IMR-90 (cell line): ENCODE measurements at regions not wholly inside any gene's neighbourhood (a gene's known extent, or its start where the extent isn't known, plus 50 kb on each side); places are given as distances from the start of the nearest gene placed in this dataset.

Experiments used
- ATAC-seq: fragments of 200-7000 bp; cut with Tn5 transposase; 2 replicates; pipeline ENCODE4 v1.9.1; 2020; ENCODE audit warnings: low read depth, mild to moderate bottlenecking, moderate library complexity
- BruUV-seq: library from RNA; stranded (reverse); fragments of 400-500 nt; replicated peaks from 2 replicates; lab custom pipeline; 2021; lab: Mats Ljungman, UMichigan
- CTCF ChIA-PET: fragments of 300-600 bp; formaldehyde crosslinking; extraction: SDS; loops from one replicate; lab custom pipeline; 2021; ENCODE audit warnings: antibody characterized with exemption; lab: Yijun Ruan, JAX
- POLR2A ChIA-PET: fragments of 300-600 bp; sonication (Branson Sonifier 250); formaldehyde crosslinking; loops from one replicate; lab custom pipeline; 2022; ENCODE audit warnings: antibody characterized with exemption; ENCODE audit not compliant: unreplicated experiment; lab: Charles Lee
- DNase-seq: peaks from one replicate; pipeline ENCODE4 v3.0.0; 2013
- H2AFZ ChIP-seq: replicated peaks from 2 replicates; pipeline ENCODE3; 2013; ENCODE audit warnings: low read length, mild to moderate bottlenecking; ENCODE audit not compliant: poor library complexity
- H2AK5ac ChIP-seq: 2 replicates; pipeline ENCODE4 v1.6.1; 2013; ENCODE audit warnings: low read depth, low read length, inconsistent platforms
- H2AK9ac ChIP-seq: replicated peaks from 2 replicates; pipeline ENCODE3; 2013; ENCODE audit warnings: mild to moderate bottlenecking, low read depth, low read length, moderate library complexity; ENCODE audit not compliant: poor library complexity
- H2BK120ac ChIP-seq: 2 replicates; pipeline ENCODE4 v1.6.1; 2013; ENCODE audit warnings: low read depth, low read length, inconsistent platforms
- H2BK15ac ChIP-seq: 3 replicates; pipeline ENCODE4 v1.6.1; 2013; ENCODE audit warnings: low read depth, low read length, inconsistent platforms
- H2BK20ac ChIP-seq: 2 replicates; pipeline ENCODE4 v1.6.1; 2013; ENCODE audit warnings: low read depth, mild to moderate bottlenecking, inconsistent platforms, low read length, moderate library complexity
- H2BK5ac ChIP-seq: 2 replicates; pipeline ENCODE4 v1.6.1; 2013; ENCODE audit warnings: mild to moderate bottlenecking, low read depth, low read length, inconsistent platforms; ENCODE audit not compliant: poor library complexity, severe bottlenecking
- H3K14ac ChIP-seq: replicated peaks from 2 replicates; pipeline ENCODE4 v1.6.1; 2013; ENCODE audit warnings: low read depth, low read length, inconsistent platforms
- H3K18ac ChIP-seq: 2 replicates; pipeline ENCODE4 v1.6.1; 2013; ENCODE audit warnings: low read depth, low read length, control low read depth
- H3K23ac ChIP-seq: 2 replicates; pipeline ENCODE4 v1.6.1; 2013; ENCODE audit warnings: low read depth, low read length, inconsistent platforms
- H3K27ac ChIP-seq: 2 replicates; pipeline ENCODE4 v1.5.1; 2013; ENCODE audit warnings: mild to moderate bottlenecking, control low read depth, low read length; ENCODE audit not compliant: insufficient read depth
- H3K27me3 ChIP-seq: 2 replicates; pipeline ENCODE4 v1.6.1; 2013; ENCODE audit warnings: low read length; ENCODE audit not compliant: control insufficient read depth, insufficient read depth
- H3K36me3 ChIP-seq: 2 replicates; pipeline ENCODE4 v1.6.1; 2013; ENCODE audit warnings: low read length, mixed read lengths; ENCODE audit not compliant: control insufficient read depth, insufficient read depth
- H3K4ac ChIP-seq: 2 replicates; pipeline ENCODE4 v1.6.1; 2013; ENCODE audit warnings: low read depth, low read length, inconsistent platforms
- H3K4me1 ChIP-seq: 2 replicates; pipeline ENCODE4 v1.6.1; 2013; ENCODE audit warnings: low read length, mixed read lengths; ENCODE audit not compliant: control insufficient read depth, insufficient read depth
- H3K4me2 ChIP-seq: 2 replicates; pipeline ENCODE4 v1.6.1; 2013; ENCODE audit warnings: low read depth, mild to moderate bottlenecking, control low read depth, low read length, moderate library complexity
- H3K4me3 ChIP-seq: 2 replicates; pipeline ENCODE4 v1.5.1; 2013; ENCODE audit warnings: low read depth, mild to moderate bottlenecking, control low read depth, low read length, moderate library complexity; ENCODE audit not compliant: insufficient read depth
- H3K56ac ChIP-seq: 2 replicates; pipeline ENCODE4 v1.6.1; 2013; ENCODE audit warnings: low read length, inconsistent platforms; ENCODE audit not compliant: insufficient read depth; ENCODE audit errors: extremely low read depth
- H3K79me1 ChIP-seq, 2 experiments: 2 replicates each; pipeline ENCODE4 v1.6.1; 2013; ENCODE audit warnings: low read length in 2 of 2, inconsistent platforms in 1 of 2, low read depth in 1 of 2
- H3K9ac ChIP-seq: 2 replicates; pipeline ENCODE4 v1.6.1; 2013; ENCODE audit warnings: low read depth, low read length, control low read depth
- H3K9me1 ChIP-seq: 2 replicates; pipeline ENCODE4 v1.6.1; 2013; ENCODE audit warnings: low read length, inconsistent platforms; ENCODE audit not compliant: insufficient read depth
- H3K9me3 ChIP-seq: 2 replicates; pipeline ENCODE4 v1.6.1; 2013; ENCODE audit warnings: low read length; ENCODE audit not compliant: control insufficient read depth, insufficient read depth
- H4K20me1 ChIP-seq: 2 replicates; pipeline ENCODE4 v1.6.1; 2013; ENCODE audit warnings: low read length, inconsistent platforms; ENCODE audit not compliant: insufficient read depth
- H4K5ac ChIP-seq: 2 replicates; pipeline ENCODE4 v1.6.1; 2013; ENCODE audit warnings: mild to moderate bottlenecking, low read depth, low read length, control low read depth
- H4K8ac ChIP-seq, 2 experiments: 2 replicates each; pipeline ENCODE4 v1.6.1; 2013; ENCODE audit warnings: low read depth in 2 of 2, low read length in 2 of 2, control low read depth in 1 of 2, inconsistent platforms in 1 of 2
- H4K91ac ChIP-seq: 2 replicates; pipeline ENCODE4 v1.6.1; 2013; ENCODE audit warnings: low read depth, low read length, inconsistent platforms; ENCODE audit not compliant: insufficient read depth
- BHLHE40 ChIP-seq: fragments of 150-350 bp; IDR thresholded peaks from 2 replicates; pipeline ENCODE4 v1.6.1; 2016; ENCODE audit warnings: mild to moderate bottlenecking, low read depth, low read length
- CEBPB ChIP-seq: IDR thresholded peaks from 2 replicates; pipeline ENCODE4 v1.6.1; 2012; ENCODE audit warnings: low read depth, low read length, improper control_type of control experiment
- CHD1 ChIP-seq: IDR thresholded peaks from 2 replicates; pipeline ENCODE4 v1.6.1; 2012; ENCODE audit warnings: low read depth, low read length, improper control_type of control experiment
- CTCF ChIP-seq: conservative IDR thresholded peaks from 2 replicates; pipeline ENCODE4 v1.5.1; 2012; ENCODE audit warnings: mild to moderate bottlenecking, low read depth, low read length, improper control_type of control experiment
- ELK1 ChIP-seq: fragments of 150-350 bp; IDR thresholded peaks from 2 replicates; pipeline ENCODE4 v1.6.1; 2016; ENCODE audit warnings: low read depth, mild to moderate bottlenecking, low read length, moderate library complexity, borderline replicate concordance
- FOS ChIP-seq: fragments of 150-350 bp; IDR thresholded peaks from 2 replicates; pipeline ENCODE4 v1.6.1; 2016; ENCODE audit warnings: low read depth, low read length
- MAFK ChIP-seq: IDR thresholded peaks from 2 replicates; pipeline ENCODE4 v1.6.1; 2012; ENCODE audit warnings: low read depth, low read length, improper control_type of control experiment
- MAZ ChIP-seq: IDR thresholded peaks from 2 replicates; pipeline ENCODE4 v1.6.1; 2012; ENCODE audit warnings: low read depth, mild to moderate bottlenecking, low read length, improper control_type of control experiment, moderate library complexity, borderline replicate concordance
- NFE2L2 ChIP-seq: fragments of 150-350 bp; IDR thresholded peaks from 2 replicates; pipeline ENCODE4 v1.6.1; 2016; ENCODE audit warnings: low read depth, mild to moderate bottlenecking, low read length
- POLR2A ChIP-seq: IDR thresholded peaks from 2 replicates; pipeline ENCODE4 v1.6.1; 2012; ENCODE audit warnings: mild to moderate bottlenecking, low read depth, low read length
- RAD21 ChIP-seq: IDR thresholded peaks from 2 replicates; pipeline ENCODE4 v1.6.1; 2012; ENCODE audit warnings: low read length, improper control_type of control experiment
- RCOR1 ChIP-seq: IDR thresholded peaks from 2 replicates; pipeline ENCODE4 v1.6.1; 2012; ENCODE audit warnings: mild to moderate bottlenecking, low read length, improper control_type of control experiment; ENCODE audit not compliant: insufficient replicate concordance
- RFX5 ChIP-seq: IDR thresholded peaks from 2 replicates; pipeline ENCODE4 v1.8.0; 2012; ENCODE audit warnings: low read depth, mild to moderate bottlenecking, low read length, moderate library complexity
- SMC3 ChIP-seq: fragments of 150-350 bp; IDR thresholded peaks from 2 replicates; pipeline ENCODE4 v1.6.1; 2016; ENCODE audit warnings: low read depth, mild to moderate bottlenecking, antibody characterized with exemption, low read length, moderate library complexity
- USF2 ChIP-seq: fragments of 150-350 bp; IDR thresholded peaks from 2 replicates; pipeline ENCODE4 v1.6.1; 2017; ENCODE audit warnings: mild to moderate bottlenecking, antibody characterized with exemption, low read length, low read depth
- WGBS, 2 experiments: methylation state at CpG; one replicate each; pipeline versions ENCODE4 v1.1.5 to v1.1.7; 2013; ENCODE audit warnings: missing lambda C conversion rate in 2 of 2; ENCODE audit not compliant: insufficient read length in 1 of 2; ENCODE audit errors: extremely low coverage in 2 of 2; 5-methylcytosine and 5-hydroxymethylcytosine counted together
- dilution Hi-C: fragments of 300-500 bp; cut with HindIII; formaldehyde crosslinking; loops from one replicate; pipeline ENCODE4 v1.14.3; 2018; ENCODE audit warnings: low sequenced_read_pairs; ENCODE audit not compliant: unreplicated experiment
- in situ Hi-C: fragments of 300-500 bp; cut with MboI; formaldehyde crosslinking; loops from 3 replicates; pipeline ENCODE4 v1.14.3; 2019; ENCODE audit warnings: low sequenced_read_pairs, inconsistent platforms, mixed read lengths
- intact Hi-C: fragments of 100-400 bp; cut with micrococcal nuclease; formaldehyde crosslinking; loops from 2 replicates; pipeline ENCODE4 v1.10.0; 2022

DNA sequence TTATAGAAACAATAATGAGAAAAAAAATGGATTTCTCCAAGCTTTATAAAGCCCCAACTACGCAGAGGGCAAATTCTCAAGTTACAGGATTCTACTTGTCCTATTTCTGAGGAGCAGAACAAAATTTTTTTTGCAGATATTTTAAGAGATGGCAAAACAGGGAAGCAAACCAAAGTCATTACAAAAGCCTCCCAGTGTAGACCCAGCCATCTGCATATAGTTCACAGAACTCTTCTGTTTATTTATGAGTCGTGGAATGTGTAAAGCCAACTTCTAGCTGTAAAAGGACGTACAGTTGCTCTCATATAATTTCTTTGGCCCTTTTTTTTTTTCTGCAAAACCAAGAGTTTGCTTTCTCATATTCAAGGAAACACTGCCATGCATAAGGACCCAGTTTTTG lies 120.4 kb downstream of the PCDH7 start:
- TF ChIP-seq MAFK (no peak), USF2 (no peak), RAD21 (no peak), CHD1 (no peak), MAZ (no peak), FOS (no peak), RCOR1 (no peak), NFE2L2 (no peak), ELK1 (no peak), CTCF (no peak), CEBPB (no peak), SMC3 (no peak), RFX5 (no peak), BHLHE40 (no peak), POLR2A (no peak)
- Histone ChIP-seq H2AK5ac (no peak overlapping the region), H3K9me1 (no peaks in the 10 kb centered on the region), H2BK120ac (no peak overlapping the region), H4K8ac (no peak overlapping the region), H3K36me3 (no peaks in the 10 kb centered on the region), H3K56ac (no peak overlapping the region), H3K4ac (no peak overlapping the region), H2BK20ac (no peak overlapping the region), H3K23ac (no peak overlapping the region), H3K4me2 (no peak overlapping the region), H2AFZ (no peak overlapping the region), H3K27me3 (no peaks in the 10 kb centered on the region), H3K79me1 (no peaks in the 10 kb centered on the region), H2BK15ac (no peak overlapping the region), H2AK9ac (no peak overlapping the region), H3K18ac (no peak overlapping the region), H3K27ac (no peak overlapping the region), H3K9ac (no peak overlapping the region), H3K14ac (no peak overlapping the region), H2BK5ac (no peak overlapping the region), H3K9me3 (no peaks in the 10 kb centered on the region), H4K20me1 (no peaks in the 10 kb centered on the region), H4K5ac (no peak overlapping the region), H3K4me1 (peaks cover 5% of the 10 kb centered on the region), H3K4me3 (no peak overlapping the region), H4K91ac (no peak overlapping the region)
- peak; percentile 81 for ATAC-seq
- intact Hi-C loops = no loop called here
- no CpG with 5 or more reads among the region's 3 CpGs for WGBS, 2 experiments
- no TSS peak for BruUV-seq
- DNase-seq = peak; percentile 59
- ChIA-PET CTCF (no interaction called here), POLR2A (no interaction called here)
- in situ Hi-C loops = no loop called here
- dilution Hi-C loops = no loop called here
